ENCODE measurements at regions not wholly inside any gene's neighbourhood (a gene's known extent, or its start where the extent isn't known, plus 50 kb on each side); places are given as distances from the start of the nearest gene placed in this dataset.

DNA sequence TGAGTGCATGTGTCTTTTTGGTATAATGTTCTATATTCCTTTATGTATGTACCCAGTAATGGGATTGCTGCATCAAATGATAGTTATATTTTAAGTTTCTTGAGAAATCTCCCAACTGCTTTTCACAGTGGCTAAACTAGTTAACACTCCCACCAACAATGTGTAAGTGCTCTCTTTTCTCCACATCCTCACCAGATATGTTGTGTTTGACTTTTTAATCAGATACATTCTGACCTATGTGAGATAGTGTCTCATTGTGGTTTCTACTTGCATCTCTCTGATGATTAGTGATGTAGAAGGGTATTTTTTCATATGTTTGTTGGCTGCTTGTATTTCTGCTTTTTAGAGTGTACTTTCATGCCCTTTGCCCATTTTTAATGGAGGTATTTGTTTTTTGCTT lies 62.8 kb upstream of the ALG10B start:
- no peaks in the 10 kb centered on the region for H3K36me3 Mint-ChIP-seq
- H3K9me3 Mint-ChIP-seq, result no peaks in the 10 kb centered on the region
- TF ChIP-seq, protein P1, sequence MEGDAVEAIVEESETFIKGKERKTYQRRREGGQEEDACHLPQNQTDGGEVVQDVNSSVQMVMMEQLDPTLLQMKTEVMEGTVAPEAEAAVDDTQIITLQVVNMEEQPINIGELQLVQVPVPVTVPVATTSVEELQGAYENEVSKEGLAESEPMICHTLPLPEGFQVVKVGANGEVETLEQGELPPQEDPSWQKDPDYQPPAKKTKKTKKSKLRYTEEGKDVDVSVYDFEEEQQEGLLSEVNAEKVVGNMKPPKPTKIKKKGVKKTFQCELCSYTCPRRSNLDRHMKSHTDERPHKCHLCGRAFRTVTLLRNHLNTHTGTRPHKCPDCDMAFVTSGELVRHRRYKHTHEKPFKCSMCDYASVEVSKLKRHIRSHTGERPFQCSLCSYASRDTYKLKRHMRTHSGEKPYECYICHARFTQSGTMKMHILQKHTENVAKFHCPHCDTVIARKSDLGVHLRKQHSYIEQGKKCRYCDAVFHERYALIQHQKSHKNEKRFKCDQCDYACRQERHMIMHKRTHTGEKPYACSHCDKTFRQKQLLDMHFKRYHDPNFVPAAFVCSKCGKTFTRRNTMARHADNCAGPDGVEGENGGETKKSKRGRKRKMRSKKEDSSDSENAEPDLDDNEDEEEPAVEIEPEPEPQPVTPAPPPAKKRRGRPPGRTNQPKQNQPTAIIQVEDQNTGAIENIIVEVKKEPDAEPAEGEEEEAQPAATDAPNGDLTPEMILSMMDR (conservative IDR thresholded peaks at IDR 0.05), result no peak
- H3K27ac Mint-ChIP-seq, result no peak overlapping the region
- no peak overlapping the region for H3K4me3 Mint-ChIP-seq
- H3K27me3 Mint-ChIP-seq, result no peaks in the 10 kb centered on the region
- H3K4me1 Mint-ChIP-seq (ENCODE audit: unreplicated experiment), result no peaks in the 10 kb centered on the region
- no peak for DNase-seq (ENCODE audit: extremely low spot score, unreplicated experiment)

DNA sequence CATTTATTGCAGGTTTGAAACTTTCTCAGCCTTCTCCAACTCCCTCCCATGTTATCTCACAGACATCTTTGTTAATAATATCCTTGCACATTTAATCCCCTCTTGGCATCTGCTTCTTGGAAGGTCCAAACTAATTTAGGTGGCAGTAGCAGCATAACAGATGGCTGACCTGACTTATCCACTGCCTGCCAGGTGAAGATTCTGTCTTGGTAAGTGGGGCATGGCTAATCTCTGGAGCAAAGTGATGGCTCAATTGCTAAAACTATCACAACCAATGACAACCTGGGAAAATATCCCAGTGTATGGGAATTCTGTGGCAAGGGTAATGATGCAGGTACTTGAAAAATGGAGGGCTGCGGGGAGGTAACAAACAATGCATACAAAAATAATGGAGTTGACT lies 58.2 kb upstream of the ALG10B start:
- Mint-ChIP-seq H3K4me1 (ENCODE audit: unreplicated experiment) (no peaks in the 10 kb centered on the region), H3K36me3 (no peaks in the 10 kb centered on the region), H3K9me3 (peaks cover 7% of the 10 kb centered on the region), H3K4me3 (no peak overlapping the region), H3K27ac (no peak overlapping the region), H3K27me3 (no peaks in the 10 kb centered on the region)
- TF ChIP-seq, protein P1 (conservative IDR thresholded peaks at IDR 0.05), result no peak
- DNase-seq (ENCODE audit: extremely low spot score, unreplicated experiment), result no peak

All from type B pancreatic cell (in vitro differentiated cells).